Activated T-helper 1 cell treated with Interleukin-2 at 50 U/mL for 16 hours (primary cell): ENCODE measurements at regions not wholly inside any gene's neighbourhood (a gene's known extent, or its start where the extent isn't known, plus 50 kb on each side); places are given as distances from the start of the nearest gene placed in this dataset.

Source experiments
- DNase-seq: peaks from one replicate; pipeline ENCODE4 v3.0.0-alpha.2; 2020; ENCODE audit warnings: low read depth

DNA sequence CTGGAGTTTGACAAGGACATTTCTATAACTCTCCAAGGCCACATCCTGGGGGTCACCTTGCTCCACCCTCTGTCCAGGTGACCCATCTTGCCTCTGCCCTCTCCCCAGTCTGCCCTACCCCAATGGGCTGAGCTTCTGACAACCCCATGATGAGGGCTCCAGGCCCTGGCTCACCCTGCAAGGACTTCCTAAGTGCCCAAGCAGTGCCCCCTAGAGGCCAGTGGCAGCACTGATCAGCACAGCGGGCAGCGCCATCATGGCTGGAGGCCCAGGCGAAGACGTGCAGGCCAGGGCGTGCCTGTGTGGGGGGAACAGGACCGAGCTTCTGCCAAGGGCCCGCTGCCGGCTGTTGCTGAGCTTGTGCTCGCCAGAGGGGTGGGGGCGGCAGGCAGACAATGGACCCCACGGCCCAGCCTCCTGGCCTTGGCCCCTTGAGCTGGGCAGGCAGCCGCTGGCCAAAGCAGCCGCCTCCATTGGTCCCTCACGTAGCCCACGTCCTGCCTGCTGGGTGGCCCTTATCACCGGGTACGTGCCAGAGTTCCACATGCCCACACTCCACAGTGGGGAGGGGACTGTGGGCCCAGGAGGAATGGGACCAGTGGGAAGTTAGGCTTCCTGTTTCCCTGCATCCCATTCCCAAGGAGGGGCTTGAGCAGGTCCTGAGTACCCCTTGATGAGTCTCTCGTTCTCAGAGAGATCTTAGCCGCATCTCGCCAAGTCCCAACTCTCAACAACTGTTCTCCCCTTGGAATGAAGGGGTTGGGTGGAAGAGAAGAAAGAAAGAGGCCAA, 64.3 kb downstream of the MRPL14 start:
- DNase-seq, result no peak

DNA sequence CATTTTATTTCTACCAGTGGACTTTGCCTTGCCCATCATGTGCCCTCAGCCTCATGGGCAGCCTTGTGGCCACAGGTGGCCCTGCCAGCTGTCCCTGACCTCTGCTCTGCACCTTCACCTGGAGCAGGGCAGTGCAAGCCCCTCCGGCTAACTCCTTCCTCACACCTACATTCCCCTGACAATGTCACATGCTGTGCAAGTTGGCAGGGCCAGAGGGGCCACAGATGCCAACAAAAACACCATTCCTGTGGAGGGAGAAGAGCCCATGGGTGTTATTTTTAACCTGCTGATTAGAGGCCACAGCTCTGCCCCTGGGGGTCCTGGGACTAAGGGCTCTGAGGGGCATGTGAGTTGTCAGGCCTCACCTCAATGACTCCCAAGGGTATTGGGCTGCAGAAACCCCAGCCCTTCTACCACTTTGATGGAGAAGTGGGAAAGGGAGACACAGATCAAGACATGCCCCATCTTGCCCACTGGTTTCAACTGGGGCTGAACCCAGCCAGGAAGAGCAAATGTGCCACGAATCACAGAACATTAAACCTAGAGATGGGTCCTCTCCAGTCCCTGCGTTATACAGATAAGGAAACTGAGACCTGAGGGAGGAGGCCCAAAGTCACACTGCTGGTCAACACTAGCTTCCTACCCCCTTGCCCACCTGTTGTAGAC, 65.0 kb downstream of the MRPL14 start:
- DNase-seq, result no peak

DNA sequence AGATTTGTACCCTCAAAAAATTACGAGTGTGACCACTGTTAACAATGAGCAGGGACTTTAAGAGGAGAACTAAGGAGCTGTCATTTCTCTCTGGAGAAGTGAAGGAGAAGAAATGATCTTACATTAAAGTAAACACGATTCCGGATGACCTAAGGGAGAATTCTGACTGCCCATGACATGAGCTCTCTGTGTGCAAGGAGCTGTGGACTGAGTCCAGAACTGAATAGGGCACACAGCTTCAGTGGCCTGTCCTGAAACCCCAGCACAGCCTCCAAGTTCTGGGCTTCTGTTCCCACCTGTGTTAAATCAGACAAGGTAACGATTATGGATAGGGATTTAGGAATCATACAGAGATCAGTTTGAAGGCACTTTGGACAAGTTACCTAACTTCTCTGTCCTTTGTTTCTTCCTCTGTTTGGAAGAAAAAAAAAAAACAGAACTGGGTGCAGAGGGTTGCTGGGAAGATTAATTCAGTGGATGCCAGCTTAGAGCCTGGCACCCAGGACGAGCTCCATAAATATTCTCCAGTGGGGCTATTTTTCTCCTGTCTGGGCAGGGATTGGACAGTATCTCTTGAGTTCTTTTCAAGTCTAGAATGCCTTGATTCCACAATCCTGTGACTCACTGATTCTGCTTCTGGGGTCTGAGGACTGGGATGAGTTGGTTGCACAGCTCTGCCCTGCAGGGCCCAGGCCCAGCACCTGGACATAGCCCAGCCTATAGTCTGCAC, 65.7 kb downstream of the MRPL14 start:
- DNase-seq, result no peak

DNA sequence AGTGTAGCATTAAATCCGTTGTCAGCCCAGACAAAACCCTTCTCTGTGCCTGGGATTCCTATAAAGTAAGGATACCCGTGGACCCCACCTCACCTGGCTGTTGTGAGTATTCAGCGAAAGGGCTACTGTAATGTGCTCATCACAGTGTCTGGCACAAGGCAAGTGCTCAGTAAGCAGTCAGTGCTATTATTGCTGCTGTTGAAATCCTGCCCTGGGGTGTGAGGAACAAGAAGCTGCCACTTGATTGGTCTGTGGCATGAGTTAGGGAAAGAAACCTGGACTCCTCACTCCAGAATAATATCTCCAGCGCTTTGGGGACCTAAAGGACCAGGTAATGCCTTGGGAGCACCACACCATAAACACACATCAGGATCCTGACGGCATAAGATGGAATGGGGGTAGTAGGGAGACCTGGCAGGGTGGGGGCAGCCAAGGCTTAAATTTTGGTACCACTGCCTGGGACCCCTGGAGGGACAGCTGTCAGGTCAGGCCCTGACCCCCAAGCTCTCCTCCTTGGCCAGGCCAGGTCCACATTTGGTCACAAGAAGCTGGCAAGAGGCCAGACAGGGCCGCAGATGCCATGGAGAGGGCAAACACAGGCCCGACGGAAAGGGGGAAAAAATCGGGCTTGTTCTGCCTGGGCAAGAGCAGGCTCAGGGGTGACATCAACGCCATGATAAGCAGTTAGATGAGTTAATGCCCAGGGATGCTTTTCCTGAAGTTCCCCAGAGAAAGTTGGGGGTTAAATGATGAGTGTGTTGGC, 66.5 kb downstream of the MRPL14 start:
- DNase-seq, result no peak

DNA sequence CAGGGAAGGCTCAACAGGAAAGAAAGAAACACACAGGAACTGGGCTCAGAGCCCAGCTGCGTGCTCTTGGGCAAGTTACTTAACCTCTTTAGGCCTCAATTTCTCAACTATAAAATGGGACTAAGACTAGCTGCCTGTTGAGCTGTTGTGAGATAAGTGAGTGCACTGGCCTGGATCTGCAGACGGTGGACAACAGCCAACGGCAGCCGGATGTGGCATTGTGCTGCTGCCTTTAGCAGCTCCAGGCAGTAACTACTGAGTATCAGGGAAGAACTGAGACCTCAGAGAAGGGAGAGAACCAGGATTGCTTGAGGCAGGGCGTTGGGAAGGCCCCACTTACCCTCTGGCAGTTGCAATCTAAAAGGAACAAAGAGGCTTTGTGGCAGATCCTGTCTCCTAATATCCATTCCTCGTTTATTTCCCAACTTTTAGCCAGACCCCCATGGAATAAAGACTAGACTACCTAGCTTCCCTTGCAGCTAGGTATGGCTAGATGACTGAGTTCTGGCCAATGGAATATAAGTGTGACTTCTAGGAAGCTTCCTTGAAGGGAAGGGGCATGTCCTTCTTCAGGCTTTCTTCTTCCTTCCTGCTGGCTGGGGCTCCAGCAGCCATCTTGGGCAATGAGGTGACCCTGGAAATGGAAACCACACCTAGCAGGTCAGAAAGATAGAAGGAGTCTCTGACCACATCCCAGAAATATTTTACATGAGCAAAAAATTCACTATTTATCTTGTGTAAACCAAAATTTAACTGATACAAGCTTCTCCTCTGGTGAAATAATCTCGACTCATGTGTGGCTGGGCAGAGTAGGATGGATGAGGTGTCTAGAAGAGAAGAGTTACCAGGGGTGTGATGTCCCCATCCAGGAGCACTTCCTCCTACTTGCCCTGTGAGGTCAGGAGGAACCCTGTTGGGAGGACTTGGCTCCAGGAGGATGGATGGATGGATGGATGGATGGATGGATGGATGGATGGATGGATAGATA, 67.6 kb downstream of the MRPL14 start:
- no peak for DNase-seq

DNA sequence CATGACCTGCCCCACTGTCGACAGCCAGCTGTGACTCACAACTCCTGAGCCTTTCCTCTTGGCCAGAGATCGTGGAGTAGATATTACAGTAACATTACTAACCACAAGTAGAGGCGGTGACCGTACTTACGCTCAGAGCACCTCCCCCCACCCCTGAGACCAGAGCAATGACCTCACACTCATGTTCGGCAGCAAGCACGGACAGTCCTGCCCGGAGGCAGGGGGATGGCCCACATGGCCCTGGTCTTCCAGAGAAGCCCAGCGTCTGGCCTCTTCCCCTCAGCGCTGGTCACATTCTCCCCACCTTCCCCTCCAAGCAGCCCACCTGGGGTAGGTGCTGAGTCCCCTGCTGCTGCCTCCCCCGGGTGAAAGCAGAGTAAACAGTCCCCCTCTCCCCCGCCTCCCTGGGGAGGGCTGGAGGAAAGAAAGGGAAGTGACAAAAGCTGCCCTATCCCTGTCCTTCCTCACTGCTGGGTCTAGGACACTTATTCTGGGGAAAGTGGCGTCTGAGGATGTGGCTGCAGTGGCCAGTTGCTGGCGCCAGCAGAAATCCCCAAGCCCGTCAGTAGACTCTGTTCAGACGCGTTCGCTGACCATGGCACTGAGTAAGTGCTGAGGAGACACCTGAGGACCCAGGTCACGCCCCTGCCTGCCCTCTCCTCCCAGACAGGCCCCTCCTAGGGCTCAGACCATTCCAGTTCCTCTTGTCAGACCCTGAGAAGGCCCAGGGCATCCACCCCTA, 68.5 kb downstream of the MRPL14 start:
- DNase-seq, result no peak

DNA sequence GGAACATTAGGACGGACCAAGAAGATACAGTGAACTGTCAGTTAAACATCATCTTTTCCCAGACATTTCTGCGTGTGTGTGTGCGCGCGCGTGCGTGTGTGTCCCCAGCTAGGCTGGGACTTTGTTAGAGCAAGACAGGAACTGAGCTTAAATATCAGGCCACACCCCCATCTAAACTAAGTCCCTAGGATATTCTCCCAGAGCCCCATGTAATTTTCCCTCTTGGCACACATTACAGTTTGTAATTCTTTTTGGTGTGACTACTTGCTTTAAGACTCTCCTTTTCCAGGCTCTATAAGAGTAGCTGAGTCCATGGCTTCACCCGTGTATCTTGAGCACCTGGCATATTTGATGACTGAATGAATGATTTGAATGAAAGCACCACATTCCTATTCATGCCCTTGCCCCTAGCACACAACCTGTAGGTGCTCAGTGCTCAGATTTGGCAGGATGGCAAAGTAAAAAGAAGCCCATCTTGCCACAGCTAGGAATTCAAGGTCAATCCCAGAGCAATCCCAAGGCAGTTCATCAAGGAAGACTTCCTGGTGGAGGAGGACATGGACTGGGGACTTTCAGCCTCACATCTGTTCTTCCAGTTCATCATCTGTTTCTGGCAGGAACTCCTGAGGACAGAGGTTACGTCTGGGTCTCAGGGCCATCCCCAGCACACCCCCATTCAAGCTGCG, 69.2 kb downstream of the MRPL14 start:
- no peak for DNase-seq

DNA sequence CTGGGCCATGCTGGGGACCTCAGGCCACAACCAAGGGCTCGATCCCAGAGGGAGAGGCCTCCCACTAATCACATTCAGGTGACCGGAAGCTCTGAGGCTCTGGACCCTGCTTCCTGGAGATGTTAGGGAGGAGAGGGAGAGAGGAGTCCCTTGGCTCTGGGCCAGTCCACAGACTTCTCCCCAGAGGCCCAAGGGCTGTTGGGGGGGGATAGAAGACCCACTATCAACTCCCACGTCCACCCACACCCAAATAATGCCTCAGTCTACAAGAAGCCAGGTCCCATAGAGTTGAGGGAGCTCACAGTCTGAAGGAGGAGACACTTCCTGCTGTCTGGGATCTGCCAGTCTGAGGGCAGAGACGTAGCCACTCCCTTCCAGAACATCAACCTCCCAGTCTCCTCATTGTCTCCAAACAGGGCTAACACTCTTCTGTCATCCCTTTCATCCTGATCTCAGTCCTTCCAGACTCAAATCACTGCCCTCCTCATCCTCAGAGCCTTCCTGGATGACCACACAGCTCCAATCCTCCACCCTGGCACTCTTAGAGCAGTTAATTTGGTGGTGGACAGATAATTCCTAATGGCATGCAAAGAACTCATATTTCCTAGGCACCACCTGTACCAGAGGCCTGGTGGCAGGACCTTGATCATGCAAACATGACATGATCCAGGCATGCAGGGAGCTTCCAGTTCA, 69.9 kb downstream of the MRPL14 start:
- DNase-seq, result no peak

DNA sequence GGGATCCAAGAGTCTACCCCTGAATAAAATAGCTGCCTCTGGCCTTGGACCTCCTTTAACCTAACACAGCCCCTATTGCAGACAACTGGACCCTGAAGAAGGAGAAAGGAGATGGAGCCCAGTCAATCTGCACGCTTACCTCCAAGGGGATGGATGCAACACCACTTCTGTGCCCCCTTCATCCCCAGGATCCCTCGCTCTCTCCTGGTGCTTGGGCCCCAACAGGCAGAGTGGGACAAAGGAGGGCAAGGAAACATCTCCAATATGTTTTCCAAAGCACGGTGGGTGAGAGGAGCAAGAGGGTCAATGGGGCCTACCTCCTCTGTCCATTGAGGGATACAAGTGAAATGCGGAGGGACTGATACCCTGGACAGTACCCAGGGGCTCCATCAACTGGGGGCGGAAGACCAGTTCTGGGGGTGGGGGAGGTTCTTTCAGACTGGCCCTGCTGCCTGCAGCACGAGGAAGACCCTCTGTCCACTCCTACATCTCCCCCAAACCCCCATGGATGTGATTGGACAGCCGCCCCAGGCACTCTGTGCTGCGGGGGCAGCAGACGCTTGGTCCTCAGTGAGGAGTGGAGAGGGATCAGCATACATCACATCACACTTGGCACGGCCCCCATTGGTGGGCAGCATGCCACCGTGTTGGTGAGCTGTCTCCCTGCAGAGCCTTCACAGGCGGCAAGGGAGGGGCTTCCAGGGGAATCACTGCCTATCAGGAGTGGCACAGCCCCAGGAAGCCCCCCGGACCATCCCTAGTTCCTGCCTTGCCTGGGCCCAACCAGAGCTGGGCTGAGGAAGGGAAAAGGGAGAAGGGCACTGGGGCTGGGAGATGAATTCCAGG, 70.6 kb downstream of the MRPL14 start:
- DNase-seq, result no peak

DNA sequence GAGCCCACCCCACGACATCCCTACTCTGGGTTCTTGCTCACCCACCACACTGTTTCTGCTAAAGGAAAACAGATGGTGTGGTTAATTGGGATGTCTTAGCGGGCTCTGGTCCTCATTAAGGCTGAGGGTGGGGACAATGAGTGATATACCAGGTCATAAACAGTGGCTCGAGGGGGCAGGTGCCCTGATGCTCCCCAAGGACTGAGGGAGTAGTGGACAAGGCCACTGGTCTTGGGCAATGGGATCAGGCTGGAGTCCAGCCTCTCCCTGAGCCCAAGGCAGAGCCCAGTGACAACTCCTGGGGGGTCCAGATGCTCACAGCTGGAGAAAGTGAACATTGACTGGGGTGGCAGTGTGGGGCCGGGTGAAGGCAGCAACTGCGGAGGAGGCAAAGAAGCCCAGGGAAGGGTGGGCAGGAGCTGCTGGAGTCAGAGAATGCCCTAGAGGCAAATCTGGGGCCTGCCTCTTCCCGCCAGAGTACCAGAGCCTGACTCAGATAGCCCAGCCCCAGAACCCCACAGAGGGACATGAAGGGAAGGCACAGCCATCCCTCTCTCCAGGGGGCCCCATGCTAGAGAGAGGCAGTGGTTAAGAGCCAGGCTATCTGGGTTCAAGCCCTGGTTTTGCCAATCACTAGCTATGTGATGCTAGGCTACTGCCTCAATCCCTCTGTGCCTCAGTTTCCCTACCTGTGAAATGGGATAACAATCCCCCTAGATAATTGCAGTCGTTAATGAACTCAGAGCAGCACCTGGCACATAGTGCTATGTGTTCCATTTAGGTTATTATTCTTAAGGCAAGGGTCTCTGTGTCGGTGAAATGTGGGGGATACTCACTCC, 72.3 kb downstream of the MRPL14 start:
- DNase-seq, result no peak

DNA sequence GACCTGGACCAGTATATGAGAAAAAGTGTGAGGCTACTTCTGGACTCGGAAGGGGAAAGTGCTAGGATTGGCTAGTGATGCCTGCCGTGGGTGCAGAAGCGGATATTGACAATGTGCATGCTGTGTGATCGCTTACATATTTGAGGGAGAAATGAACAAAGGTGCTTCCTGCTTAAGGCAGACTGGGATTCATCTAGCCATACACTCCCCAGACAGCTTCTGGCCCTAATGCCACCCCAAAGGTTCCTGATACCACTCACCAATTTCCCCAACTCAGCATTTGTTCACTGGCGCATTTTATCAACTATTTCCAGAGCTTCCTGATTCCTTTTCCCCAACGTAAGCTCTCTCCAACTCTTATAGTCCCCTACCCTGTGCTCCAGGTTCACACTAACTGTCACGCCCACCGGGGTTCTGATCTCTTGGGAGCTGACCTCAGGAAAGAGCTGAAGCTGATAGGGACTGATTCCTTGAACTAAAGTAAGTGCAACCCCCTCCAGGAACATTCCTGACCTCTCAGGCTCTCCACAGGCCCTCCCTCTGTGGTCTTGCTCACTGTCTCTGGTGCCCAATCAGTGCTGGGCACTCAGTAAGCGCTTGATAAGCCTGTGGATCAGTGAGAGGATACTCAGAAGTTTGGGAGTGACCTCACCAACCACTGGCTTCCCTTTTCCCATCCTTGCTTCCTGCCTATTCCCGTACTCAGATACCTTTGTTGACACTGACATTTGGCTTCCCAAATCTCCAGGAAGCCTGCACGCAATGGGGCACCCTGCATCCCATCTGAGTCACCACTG, 73.3 kb downstream of the MRPL14 start:
- no peak for DNase-seq

DNA sequence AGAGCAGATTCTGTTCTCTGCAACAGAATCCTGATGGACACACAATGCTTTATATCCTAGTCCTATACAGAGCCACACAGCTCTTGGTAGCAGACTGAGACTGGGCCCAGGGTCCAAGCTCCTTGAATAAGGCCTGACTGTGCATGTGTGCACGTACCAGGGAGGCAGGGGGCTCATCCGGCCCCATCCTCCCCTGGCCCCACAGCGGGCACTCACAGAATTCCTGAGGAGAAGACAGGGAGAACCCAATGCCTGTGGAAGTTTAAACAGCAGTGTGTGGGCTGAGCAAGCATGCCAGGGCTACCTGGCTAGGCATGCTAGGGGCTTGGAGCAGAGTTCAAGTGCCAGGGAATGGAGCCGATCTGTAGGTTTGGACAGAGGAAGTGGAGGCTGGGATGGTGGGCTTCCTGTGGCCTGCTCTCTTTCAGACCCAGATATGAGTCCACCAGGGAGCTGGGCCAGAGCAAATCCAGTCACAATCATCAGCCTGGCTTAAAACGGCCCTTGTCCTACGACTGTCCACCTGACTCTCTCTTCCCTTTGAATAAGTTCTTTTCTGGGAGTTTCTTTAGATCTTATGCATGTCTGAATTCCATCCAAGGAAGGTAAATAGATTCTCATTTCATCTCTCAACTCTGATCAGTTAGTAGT, 74.0 kb downstream of the MRPL14 start:
- DNase-seq, result no peak

DNA sequence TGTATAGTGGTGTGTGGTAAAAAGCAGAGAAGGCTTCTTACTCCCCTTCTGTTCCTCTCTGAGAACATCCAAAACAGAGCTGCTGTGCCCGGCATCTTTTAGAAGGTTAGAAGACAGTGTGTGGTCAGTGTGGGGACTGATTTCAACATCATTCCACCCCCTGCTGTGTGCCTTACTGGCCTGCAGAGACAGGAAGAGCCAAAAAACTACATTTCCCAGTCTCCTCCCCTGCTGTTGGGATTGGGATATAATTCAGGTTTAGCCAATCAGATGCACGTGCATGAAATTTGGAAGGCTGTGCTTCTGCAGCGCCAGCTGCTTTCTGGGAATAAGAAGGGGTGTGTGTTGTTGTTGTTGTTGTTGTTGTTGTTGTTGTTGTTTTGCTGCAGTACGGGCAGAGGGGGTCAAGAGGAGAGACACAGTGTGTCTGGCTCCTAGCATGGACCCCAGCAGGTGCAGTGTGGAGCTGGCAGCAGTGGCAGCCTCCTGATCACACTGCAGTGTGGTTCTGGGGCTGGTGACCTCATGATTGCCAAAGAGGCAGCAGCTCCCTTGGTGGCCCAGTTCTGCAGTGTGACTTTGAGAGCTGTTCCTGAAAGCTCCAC, 74.7 kb downstream of the MRPL14 start:
- no peak for DNase-seq

DNA sequence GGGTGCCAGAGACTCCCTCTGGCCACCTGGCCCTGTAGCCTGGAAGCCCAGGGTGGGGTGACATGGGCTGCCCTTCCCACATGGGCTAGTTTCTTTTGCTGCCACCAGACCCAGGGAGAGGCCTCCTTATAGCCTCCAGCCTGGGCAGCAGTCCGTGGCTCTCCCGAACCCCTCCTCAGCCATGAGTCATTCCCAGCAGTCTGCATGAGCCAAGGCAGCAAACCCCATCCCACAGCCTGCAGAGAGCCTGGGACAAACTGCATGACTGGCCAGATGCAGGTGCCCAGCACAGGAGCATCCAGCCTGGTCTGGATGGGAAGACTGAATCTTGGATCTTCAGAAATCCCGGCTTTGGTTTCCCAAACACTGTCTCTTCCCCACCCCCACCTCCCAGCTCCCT, 75.7 kb downstream of the MRPL14 start:
- DNase-seq, result no peak

DNA sequence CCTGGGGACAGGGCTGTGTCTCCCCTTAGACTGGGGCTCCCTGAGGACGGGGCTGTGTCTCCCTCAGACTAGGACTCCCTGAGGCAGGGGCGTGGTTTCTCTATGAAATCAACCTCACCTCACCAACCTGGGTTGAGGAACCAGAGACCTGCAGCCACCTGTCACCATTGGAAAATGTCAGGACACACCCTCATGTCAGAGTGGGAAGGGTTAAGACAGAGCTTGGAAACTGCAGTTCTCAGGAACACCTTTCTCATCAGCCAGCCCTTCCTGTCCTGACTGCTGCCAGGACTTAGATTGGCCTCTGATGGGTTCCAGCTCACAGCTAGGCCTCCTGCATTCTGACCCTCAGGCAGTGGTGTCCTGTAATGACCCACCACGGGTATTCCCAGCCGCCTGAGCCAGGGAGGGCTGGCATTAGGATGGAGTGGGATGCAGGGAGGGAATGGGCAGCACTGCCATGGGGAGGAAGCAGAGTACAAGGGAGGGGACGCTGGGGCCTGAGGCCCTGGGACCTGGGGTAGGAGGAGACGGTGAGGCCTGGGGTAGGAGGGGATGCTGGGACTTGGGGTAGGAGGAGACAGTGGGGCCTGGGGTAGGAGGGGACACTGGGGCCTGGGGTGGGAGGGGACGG, 76.3 kb downstream of the MRPL14 start:
- DNase-seq, result no peak
